Activated CD4-positive, alpha-beta T cell treated with anti-CD3 and anti-CD28 coated beads, Interleukin-2, amount 10 ng/mL, durations not matched to agents 24 days and 14 days (primary cell): ENCODE measurements at regions not wholly inside any gene's neighbourhood (a gene's known extent, or its start where the extent isn't known, plus 50 kb on each side); places are given as distances from the start of the nearest gene placed in this dataset.

Experiments used
- DNase-seq: peaks from one replicate; pipeline ENCODE4 v3.0.0; 2022
- H3K27ac Mint-ChIP-seq: one replicate; pipeline ENCODE4 v1.8.0; 2022; ENCODE audit warnings: mild to moderate bottlenecking, mixed read lengths
- H3K27me3 Mint-ChIP-seq: one replicate; pipeline ENCODE4 v1.8.0; 2022; ENCODE audit warnings: mixed read lengths
- H3K36me3 Mint-ChIP-seq: one replicate; pipeline ENCODE4 v1.8.0; 2022; ENCODE audit warnings: low read depth, mild to moderate bottlenecking, mixed read lengths
- H3K4me1 Mint-ChIP-seq: one replicate; pipeline ENCODE4 v1.8.0; 2021; ENCODE audit warnings: mixed read lengths
- H3K4me3 Mint-ChIP-seq: one replicate; pipeline ENCODE4 v1.8.0; 2022; ENCODE audit warnings: mild to moderate bottlenecking, moderate library complexity, mixed read lengths
- H3K9me3 Mint-ChIP-seq: one replicate; pipeline ENCODE4 v1.8.0; 2021; ENCODE audit warnings: mixed read lengths
- intact Hi-C: fragments of 100-400 bp; cut with micrococcal nuclease; formaldehyde crosslinking; loops from one replicate; pipeline ENCODE4 v1.15.1; 2023

- Mint-ChIP-seq H3K9me3 (no peaks in the 10 kb centered on the region), H3K36me3 (no peaks in the 10 kb centered on the region), H3K4me3 (no peak overlapping the region), H3K4me1 (peaks cover 3% of the 10 kb centered on the region), H3K27ac (no peak overlapping the region), H3K27me3 (peaks cover under 1% of the 10 kb centered on the region)
- intact Hi-C loops, result loop anchor here (5.0 kb wide), 1 partner anchor 169 kb away; the partner anchor contains the start of gene IER5L
- DNase-seq, result no peak
Measured at GRCh38 chr9:129346046-129346445, 168.0 kb upstream of the IER5L start.

DNA sequence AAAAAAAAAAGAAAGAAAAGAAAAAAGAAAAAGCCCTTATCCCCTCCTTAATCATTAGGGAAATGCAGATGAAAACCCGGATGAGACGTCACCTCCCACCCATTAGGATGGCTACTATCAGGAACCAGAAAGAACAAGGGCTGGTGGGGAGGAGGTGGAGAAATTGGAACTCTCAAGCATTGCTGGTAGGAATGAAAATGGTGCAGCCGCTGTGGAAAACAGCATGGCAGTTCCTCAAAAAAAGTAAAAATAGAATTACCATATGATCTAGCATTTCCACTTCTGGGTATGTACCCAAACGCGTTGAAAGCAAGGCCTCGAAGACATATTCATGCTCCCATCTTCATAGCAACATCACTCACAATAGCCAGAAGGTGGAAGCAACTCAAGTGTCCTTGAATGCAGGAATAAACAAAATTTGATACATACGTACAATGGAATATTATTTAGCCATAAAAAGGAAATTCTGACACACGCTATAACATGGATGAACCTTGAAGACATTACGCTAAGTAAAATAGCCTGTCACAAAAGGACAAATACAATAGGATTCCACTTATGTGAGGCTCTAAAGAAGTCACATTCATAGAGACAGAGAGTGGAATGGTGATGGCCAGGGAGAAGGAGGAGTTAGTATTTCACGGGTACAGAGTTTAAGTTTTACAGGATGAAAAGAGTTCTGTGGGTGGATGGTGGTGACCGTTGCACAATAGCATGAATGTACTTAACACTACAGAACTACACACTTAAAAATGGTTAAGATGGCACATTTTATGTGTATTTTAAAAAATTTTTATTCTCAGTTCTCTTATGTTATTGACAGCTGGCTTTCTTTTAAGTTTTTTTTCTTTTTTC lies 166.8 kb upstream of the IER5L start:
- peaks cover 3% of the 10 kb centered on the region for H3K4me1 Mint-ChIP-seq
- no peaks in the 10 kb centered on the region for H3K27me3 Mint-ChIP-seq
- H3K9me3 Mint-ChIP-seq, result no peaks in the 10 kb centered on the region
- H3K4me3 Mint-ChIP-seq, result no peak overlapping the region
- no peak overlapping the region for H3K27ac Mint-ChIP-seq
- DNase-seq, result no peak
- intact Hi-C loops, result loop anchor here (5.0 kb wide), 1 partner anchor 168 kb away; the partner anchor contains the start of gene IER5L
- no peaks in the 10 kb centered on the region for H3K36me3 Mint-ChIP-seq

DNA sequence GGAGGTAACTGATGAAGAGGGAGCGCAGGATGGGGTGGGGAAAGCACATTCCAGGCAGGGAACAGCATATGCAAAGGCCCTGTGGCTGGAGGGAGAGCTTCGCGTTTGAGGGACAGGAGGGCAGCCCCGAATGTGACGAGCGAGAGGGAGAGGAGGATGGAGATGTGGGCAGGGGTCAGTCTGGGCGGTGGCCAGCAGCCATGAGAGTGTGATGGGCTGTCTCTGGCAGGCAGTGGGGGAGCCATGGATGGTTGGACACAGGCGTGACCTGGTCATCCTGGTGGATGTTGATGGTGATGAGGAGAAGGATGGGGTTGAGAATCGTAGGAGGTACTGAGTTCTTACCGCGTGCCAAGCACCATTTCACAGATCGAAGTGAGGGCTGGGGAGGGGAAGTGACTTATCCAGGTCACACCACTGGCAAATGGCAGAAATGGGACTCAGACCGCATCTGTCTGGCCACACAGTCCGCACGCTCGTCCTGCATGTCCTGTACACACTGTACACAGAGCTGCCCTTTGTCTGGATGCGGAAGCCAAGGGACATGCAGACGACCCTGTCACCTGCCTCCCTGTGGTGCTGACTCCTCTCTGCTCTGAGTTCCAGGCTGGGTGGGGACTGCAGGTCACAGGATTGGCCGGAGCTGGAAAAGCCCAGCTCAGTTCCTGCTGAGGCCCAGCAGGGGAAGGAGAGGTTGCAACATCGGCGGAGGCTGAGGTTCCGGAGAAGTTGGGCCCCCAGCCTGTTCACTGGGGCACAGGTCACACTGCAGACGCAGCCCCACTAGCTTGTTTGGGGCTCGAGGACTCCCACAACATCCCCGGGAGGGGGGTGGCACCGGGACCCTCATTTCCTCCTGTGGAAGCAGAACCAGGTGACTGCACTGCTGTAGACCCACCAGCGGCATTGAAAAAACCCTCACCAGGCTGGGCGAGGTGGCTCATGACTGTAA lies 165.6 kb upstream of the IER5L start:
- Mint-ChIP-seq H3K4me3 (no peak overlapping the region), H3K36me3 (no peaks in the 10 kb centered on the region), H3K27ac (no peak overlapping the region), H3K9me3 (no peaks in the 10 kb centered on the region), H3K4me1 (peaks cover 3% of the 10 kb centered on the region), H3K27me3 (no peaks in the 10 kb centered on the region)
- intact Hi-C loops, result no loop called here
- DNase-seq, result no peak

DNA sequence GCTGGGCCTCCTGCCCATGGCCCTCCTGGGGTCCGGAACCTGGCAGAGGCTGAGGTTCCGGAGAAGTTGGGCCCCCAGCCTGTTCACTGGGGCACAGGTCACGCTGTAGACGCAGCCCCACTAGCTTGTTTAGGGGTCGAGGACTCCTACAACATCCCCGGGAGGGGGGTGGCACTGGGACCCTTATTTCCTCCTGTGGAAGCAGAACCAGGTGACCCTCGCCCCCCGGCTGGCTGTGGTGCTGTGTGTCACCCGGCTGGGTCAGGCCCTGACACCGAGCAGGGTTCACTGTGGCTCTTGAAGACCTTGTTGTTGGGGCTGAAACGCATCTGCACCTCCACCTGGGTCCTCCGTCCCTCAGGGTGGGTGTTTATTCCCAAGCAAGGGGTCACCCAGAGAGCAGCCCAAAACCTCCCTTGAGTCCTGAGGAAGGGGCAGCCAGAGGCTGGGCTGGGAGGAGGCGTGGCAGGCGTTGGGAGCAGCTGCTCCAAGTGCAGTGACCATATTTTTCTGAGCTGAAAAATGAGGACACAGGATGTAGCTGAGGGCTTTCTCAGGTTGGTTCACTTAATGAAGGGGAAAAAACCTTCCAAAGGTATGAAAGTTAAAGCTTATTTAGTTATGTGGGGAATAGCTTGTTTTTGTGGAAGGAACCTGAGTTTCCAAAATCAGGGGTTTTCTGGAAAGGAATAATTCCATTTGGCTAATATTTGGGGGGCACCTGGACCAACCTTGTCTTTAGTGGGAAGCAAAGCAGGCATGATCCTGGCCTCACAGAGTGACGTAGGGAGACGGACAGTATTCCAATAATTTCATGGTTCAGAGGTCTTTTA lies 164.7 kb upstream of the IER5L start:
- Mint-ChIP-seq H3K4me3 (no peak overlapping the region), H3K27me3 (peaks cover 2% of the 10 kb centered on the region), H3K27ac (no peak overlapping the region), H3K9me3 (no peaks in the 10 kb centered on the region), H3K36me3 (no peaks in the 10 kb centered on the region), H3K4me1 (peaks cover 3% of the 10 kb centered on the region)
- intact Hi-C loops, result no loop called here
- DNase-seq, result no peak

DNA sequence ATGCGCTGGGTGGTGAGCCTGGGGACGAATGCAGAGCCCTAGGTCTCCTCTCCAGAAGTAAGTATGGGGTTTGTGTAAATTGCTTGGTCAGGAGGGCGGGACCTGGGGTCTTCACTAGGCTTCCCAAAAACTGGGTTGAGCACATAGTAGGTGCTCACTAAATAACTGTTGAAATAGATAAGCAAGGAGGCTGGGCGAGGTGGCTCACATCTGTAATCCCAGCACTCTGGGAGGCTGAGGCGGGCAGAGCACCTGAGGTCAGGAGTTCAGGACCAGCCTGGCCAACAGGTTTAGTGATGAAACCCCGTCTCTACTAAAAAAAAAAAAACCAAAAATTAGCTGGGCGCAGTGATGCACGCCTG lies 163.9 kb upstream of the IER5L start:
- Mint-ChIP-seq H3K27me3 (peaks cover 5% of the 10 kb centered on the region), H3K36me3 (no peaks in the 10 kb centered on the region), H3K4me1 (peaks cover 3% of the 10 kb centered on the region), H3K27ac (no peak overlapping the region), H3K9me3 (no peaks in the 10 kb centered on the region), H3K4me3 (no peak overlapping the region)
- intact Hi-C loops, result no loop called here
- no peak for DNase-seq

- DNase-seq, result no peak
- no peak overlapping the region for H3K27ac Mint-ChIP-seq
- H3K27me3 Mint-ChIP-seq, result peaks cover 8% of the 10 kb centered on the region
- peaks cover 5% of the 10 kb centered on the region for H3K4me1 Mint-ChIP-seq
- intact Hi-C loops, result no loop called here
- H3K9me3 Mint-ChIP-seq, result no peaks in the 10 kb centered on the region
- H3K36me3 Mint-ChIP-seq, result no peaks in the 10 kb centered on the region
- no peak overlapping the region for H3K4me3 Mint-ChIP-seq
Measured at GRCh38 chr9:129341171-129341986, 163.3 kb upstream of the IER5L start.

GRCh38 chr9:129340427-129341170 lies 162.5 kb upstream of the IER5L start:
- Mint-ChIP-seq H3K36me3 (no peaks in the 10 kb centered on the region), H3K9me3 (no peaks in the 10 kb centered on the region), H3K4me3 (no peak overlapping the region), H3K27me3 (peaks cover 8% of the 10 kb centered on the region), H3K27ac (no peak overlapping the region), H3K4me1 (peaks cover 4% of the 10 kb centered on the region)
- DNase-seq, result no peak
- intact Hi-C loops, result no loop called here

DNA sequence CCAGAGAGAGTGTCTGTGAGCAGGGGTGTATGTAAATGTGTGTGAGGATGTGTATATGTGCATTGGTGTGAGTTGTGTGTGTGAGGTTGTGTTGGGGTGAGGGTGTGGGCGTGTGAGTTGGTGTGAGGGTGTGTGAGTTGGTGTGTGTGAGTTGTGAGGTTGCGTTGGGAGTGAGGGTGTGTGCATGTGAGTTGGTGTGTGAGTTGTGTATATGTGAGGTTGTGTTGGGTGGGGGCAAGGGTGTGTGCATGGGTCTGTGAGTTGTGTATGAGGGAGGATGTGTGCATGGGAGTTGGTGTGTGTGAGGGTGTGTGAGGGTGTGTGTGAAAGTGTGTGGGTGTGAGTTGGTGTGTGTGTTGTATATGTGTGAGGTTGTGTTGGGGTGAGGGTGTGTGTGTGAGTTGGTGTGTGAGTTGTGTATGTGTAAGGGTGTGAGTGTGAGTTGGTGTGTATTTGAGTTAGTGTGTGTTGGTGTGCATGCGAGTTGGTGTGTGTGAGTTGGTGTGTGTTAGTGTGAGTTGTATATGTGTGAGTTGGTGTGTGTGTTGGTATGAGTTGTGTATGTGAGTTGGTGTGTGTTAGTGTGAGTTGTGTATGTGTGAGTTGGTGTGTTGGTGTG lies 161.6 kb upstream of the IER5L start:
- Mint-ChIP-seq H3K4me1 (peaks cover 8% of the 10 kb centered on the region), H3K4me3 (no peak overlapping the region), H3K27me3 (peaks cover 8% of the 10 kb centered on the region), H3K27ac (no peak overlapping the region), H3K9me3 (no peaks in the 10 kb centered on the region), H3K36me3 (no peaks in the 10 kb centered on the region)
- intact Hi-C loops, result no loop called here
- no peak for DNase-seq

DNA sequence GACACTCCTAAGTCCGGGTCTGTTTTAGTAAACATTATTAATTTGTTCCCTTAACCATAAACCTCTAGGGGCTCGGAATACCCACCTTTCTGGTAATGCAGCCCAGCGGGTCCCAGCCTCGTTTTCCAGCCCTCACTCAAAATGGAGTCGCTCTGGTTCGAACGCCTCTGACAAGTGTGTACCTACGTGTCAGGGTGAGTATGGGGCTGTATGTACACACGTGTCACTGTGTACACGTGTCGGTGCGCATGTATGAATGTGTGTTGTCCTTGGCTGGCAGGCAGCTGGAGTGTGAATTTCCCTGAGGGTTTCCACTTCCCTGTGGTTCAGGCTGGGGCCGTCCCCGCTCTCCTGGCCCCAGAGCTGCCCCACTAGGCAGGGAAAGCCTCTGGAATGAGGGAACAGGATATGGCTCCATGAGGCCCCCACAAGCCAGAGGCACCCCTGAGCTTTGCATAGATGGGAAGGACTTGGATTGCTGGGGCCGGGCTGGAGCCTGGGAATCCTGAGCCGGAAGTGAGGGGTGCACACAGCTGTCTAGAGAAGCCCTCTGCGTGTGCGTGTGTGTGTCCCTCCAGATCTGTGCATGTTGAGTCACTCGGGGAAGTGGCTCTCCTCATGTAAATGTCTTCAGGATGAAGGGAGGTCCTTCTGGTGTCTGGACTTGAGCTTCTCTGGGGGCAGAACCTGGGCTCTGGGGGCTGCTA lies 160.8 kb upstream of the IER5L start:
- Mint-ChIP-seq H3K4me3 (no peak overlapping the region), H3K27ac (no peak overlapping the region), H3K36me3 (no peaks in the 10 kb centered on the region), H3K27me3 (peaks cover 8% of the 10 kb centered on the region), H3K9me3 (no peaks in the 10 kb centered on the region), H3K4me1 (peaks cover 12% of the 10 kb centered on the region)
- intact Hi-C loops, result no loop called here
- no peak for DNase-seq

- Mint-ChIP-seq H3K36me3 (no peaks in the 10 kb centered on the region), H3K27ac (no peak overlapping the region), H3K9me3 (no peaks in the 10 kb centered on the region), H3K27me3 (peaks cover 8% of the 10 kb centered on the region), H3K4me3 (no peak overlapping the region), H3K4me1 (peaks cover 15% of the 10 kb centered on the region)
- no peak for DNase-seq
- intact Hi-C loops, result no loop called here
Measured at GRCh38 chr9:129337336-129338140, 159.5 kb upstream of the IER5L start.
